SH-SY5Y (cell line): ENCODE measurements at regions not wholly inside any gene's neighbourhood (a gene's known extent, or its start where the extent isn't known, plus 50 kb on each side); places are given as distances from the start of the nearest gene placed in this dataset.

ENCODE experiments used
- GATA2 ChIP-seq: IDR thresholded peaks from 2 replicates; pipeline ENCODE4 v1.6.1; 2011; ENCODE audit warnings: mild to moderate bottlenecking, low read depth, low read length
- GATA3 ChIP-seq: IDR thresholded peaks from 2 replicates; pipeline ENCODE4 v1.6.1; 2011; ENCODE audit warnings: low read depth, mild to moderate bottlenecking, low read length, moderate library complexity

- TF ChIP-seq GATA2 (no peak), GATA3 (no peak)
These were observed 267.4 kb upstream of the CDH4 start for GRCh38 chr20:60984666-60985065.
